ENCODE measurements at regions not wholly inside any gene's neighbourhood (a gene's known extent, or its start where the extent isn't known, plus 50 kb on each side); places are given as distances from the start of the nearest gene placed in this dataset.

DNA sequence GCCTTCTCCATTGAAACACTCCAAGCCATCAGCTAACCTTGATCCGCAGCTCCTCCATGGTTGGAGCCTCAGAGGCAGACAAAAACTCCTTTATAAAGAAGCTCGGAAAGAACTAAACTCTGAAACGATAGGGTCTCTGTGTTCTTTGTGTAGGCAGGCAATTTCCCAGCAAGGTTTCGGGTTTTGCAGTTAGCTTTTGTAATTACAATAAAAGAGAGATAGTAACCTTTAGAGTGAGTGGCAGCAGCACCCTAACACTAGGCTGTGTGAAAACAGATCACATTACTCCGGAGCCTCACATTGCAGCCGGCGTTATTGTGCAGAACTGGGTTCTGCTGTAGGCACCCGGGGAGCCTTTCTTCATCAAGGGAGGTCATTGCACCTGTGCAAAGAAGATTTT, 115.8 kb upstream of the MAP3K1 start:
- Histone ChIP-seq H3K4me3 (ENCODE audit: insufficient read depth, low read length) (no peak overlapping the region), H3K4me1 (ENCODE audit: insufficient read depth, low read length) (no peaks in the 10 kb centered on the region), H3K79me2 (ENCODE audit: insufficient read depth, low read length) (no peaks in the 10 kb centered on the region), H4K20me1 (ENCODE audit: insufficient read depth, low read length) (no peaks in the 10 kb centered on the region), H3K4me2 (ENCODE audit: insufficient read depth, low read length) (no peak overlapping the region), H3K27me3 (ENCODE audit: insufficient read depth, low read length) (no peaks in the 10 kb centered on the region), H3K9me3 (ENCODE audit: low read depth, low read length) (no peaks in the 10 kb centered on the region), H3K27ac (ENCODE audit: low read depth, low read length) (no peak overlapping the region), H2AFZ (ENCODE audit: low read length) (no peak overlapping the region), H3K36me3 (ENCODE audit: insufficient read depth, low read length) (no peaks in the 10 kb centered on the region)
- no peak for DNase-seq (ENCODE audit: insufficient read length, low spot score, missing footprints)
- TF ChIP-seq, protein P1, sequence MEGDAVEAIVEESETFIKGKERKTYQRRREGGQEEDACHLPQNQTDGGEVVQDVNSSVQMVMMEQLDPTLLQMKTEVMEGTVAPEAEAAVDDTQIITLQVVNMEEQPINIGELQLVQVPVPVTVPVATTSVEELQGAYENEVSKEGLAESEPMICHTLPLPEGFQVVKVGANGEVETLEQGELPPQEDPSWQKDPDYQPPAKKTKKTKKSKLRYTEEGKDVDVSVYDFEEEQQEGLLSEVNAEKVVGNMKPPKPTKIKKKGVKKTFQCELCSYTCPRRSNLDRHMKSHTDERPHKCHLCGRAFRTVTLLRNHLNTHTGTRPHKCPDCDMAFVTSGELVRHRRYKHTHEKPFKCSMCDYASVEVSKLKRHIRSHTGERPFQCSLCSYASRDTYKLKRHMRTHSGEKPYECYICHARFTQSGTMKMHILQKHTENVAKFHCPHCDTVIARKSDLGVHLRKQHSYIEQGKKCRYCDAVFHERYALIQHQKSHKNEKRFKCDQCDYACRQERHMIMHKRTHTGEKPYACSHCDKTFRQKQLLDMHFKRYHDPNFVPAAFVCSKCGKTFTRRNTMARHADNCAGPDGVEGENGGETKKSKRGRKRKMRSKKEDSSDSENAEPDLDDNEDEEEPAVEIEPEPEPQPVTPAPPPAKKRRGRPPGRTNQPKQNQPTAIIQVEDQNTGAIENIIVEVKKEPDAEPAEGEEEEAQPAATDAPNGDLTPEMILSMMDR (IDR thresholded peaks at IDR 0.05; ENCODE audit: extremely low read depth, low read depth, low read length), result no peak

DNA sequence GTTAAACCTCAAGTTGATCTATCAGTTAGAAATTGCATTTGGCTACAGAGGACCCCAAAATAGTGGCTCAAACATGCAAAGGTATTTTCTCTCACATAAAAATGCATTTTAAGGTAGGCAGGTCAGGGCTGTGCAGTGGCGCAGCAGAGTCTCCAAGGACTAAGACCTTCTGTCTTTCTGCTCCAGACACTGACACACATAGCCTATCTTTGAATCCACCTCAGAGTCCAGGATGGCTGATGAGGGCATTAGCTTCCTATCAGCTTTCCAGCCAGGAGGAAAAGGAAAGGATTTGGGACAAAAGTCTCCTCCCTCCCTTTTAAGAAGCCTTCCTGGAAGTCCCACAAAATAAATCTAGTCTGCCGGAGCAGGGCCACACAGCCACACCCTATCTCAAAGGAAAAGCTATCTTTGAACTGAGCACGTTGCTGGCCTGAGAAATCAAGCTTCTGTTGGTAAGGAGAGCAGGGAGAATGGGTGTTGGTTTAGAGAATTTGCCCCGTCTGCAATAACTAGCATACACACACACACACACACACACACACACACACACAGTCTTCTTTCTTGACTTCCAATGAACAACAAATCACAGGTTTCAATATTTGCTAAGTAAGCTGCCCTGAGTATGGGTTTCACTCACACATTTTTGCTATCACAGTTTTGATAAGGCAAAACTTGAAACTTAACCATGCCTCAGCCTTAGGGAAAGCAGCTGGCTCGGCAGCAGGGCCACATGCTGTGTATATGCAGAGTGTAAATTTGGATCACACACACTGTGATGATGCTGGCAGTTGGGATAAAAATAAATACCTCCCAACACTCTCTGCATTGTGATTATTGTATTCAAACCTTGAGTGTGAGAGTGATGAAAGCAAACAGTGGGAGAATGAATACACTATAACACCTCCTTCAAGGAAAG, 116.6 kb upstream of the MAP3K1 start:
- Histone ChIP-seq H3K27me3 (ENCODE audit: insufficient read depth, low read length) (no peaks in the 10 kb centered on the region), H3K4me3 (ENCODE audit: insufficient read depth, low read length) (no peak overlapping the region), H3K27ac (ENCODE audit: low read depth, low read length) (no peak overlapping the region), H3K4me1 (ENCODE audit: insufficient read depth, low read length) (no peaks in the 10 kb centered on the region), H3K9me3 (ENCODE audit: low read depth, low read length) (no peaks in the 10 kb centered on the region), H3K36me3 (ENCODE audit: insufficient read depth, low read length) (no peaks in the 10 kb centered on the region), H2AFZ (ENCODE audit: low read length) (no peak overlapping the region), H3K4me2 (ENCODE audit: insufficient read depth, low read length) (no peak overlapping the region), H4K20me1 (ENCODE audit: insufficient read depth, low read length) (no peaks in the 10 kb centered on the region), H3K79me2 (ENCODE audit: insufficient read depth, low read length) (no peaks in the 10 kb centered on the region)
- DNase-seq (ENCODE audit: insufficient read length, low spot score, missing footprints), result no peak
- TF ChIP-seq, protein P1 (IDR thresholded peaks at IDR 0.05; ENCODE audit: extremely low read depth, low read depth, low read length), result no peak

DNA sequence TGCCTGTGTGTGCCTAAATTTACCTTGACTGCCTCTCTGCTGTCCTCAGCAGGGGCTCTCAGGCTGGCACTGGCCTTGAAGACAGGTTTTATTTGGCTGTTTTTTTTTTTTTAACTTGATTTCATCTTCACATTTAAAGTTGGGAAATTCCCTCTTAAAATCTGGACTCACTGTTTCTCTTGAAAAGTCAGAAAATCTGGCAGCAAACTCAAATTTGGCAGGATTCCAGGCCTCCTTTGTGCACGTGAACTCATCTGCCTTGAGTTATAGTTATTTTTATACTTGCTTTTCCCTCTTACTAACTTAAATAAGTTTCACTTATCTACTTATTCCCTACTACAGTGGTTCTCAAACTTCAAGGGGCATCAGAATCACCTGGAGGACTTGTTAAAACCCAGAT, 118.4 kb upstream of the MAP3K1 start:
- Histone ChIP-seq H3K4me2 (ENCODE audit: insufficient read depth, low read length) (no peak overlapping the region), H4K20me1 (ENCODE audit: insufficient read depth, low read length) (no peaks in the 10 kb centered on the region), H3K79me2 (ENCODE audit: insufficient read depth, low read length) (no peaks in the 10 kb centered on the region), H3K4me1 (ENCODE audit: insufficient read depth, low read length) (no peaks in the 10 kb centered on the region), H2AFZ (ENCODE audit: low read length) (no peak overlapping the region), H3K27ac (ENCODE audit: low read depth, low read length) (no peak overlapping the region), H3K9me3 (ENCODE audit: low read depth, low read length) (no peaks in the 10 kb centered on the region), H3K36me3 (ENCODE audit: insufficient read depth, low read length) (no peaks in the 10 kb centered on the region), H3K27me3 (ENCODE audit: insufficient read depth, low read length) (no peaks in the 10 kb centered on the region), H3K4me3 (ENCODE audit: insufficient read depth, low read length) (no peak overlapping the region)
- DNase-seq (ENCODE audit: insufficient read length, low spot score, missing footprints), result no peak
- TF ChIP-seq, protein P1 (IDR thresholded peaks at IDR 0.05; ENCODE audit: extremely low read depth, low read depth, low read length), result no peak

DNA sequence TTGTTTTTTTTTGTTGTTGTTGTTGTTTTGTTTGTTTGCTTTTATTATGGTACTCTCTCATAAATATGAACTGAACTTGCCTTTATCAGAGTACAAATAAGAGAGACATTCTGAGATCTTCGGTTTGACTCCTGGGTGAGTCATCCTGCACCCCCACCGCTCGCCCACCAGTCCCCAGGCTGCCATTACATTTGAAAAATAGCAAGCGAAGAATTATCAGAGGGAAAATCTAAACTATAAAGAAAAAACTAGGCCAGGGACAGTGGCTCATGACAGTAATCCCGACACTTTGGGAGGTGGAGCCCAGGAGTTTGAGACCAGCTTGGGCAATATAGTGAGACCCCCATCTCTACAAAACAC, 122.1 kb upstream of the MAP3K1 start:
- H4K20me1 ChIP-seq (ENCODE audit: insufficient read depth, low read length), result no peaks in the 10 kb centered on the region
- no peak for DNase-seq (ENCODE audit: insufficient read length, low spot score, missing footprints)
- no peaks in the 10 kb centered on the region for H3K4me1 ChIP-seq (ENCODE audit: insufficient read depth, low read length)
- no peak overlapping the region for H3K4me3 ChIP-seq (ENCODE audit: insufficient read depth, low read length)
- H2AFZ ChIP-seq (ENCODE audit: low read length), result no peak overlapping the region
- H3K36me3 ChIP-seq (ENCODE audit: insufficient read depth, low read length), result no peaks in the 10 kb centered on the region
- no peaks in the 10 kb centered on the region for H3K79me2 ChIP-seq (ENCODE audit: insufficient read depth, low read length)
- TF ChIP-seq, protein P1 (IDR thresholded peaks at IDR 0.05; ENCODE audit: extremely low read depth, low read depth, low read length), result no peak
- H3K27me3 ChIP-seq (ENCODE audit: insufficient read depth, low read length), result no peaks in the 10 kb centered on the region
- H3K9me3 ChIP-seq (ENCODE audit: low read depth, low read length), result no peaks in the 10 kb centered on the region
- no peak overlapping the region for H3K27ac ChIP-seq (ENCODE audit: low read depth, low read length)
- H3K4me2 ChIP-seq (ENCODE audit: insufficient read depth, low read length), result no peak overlapping the region

Data from osteoblast (primary cell).